ENCODE measurements at regions not wholly inside any gene's neighbourhood (a gene's known extent, or its start where the extent isn't known, plus 50 kb on each side); places are given as distances from the start of the nearest gene placed in this dataset.
A peak's percentile ranks its signal among the peaks of the same experiment; 100 is the strongest.

GRCh38 chr13:69306766-69307165 is 800.9 kb upstream of the ATXN8OS start:
- H3K4me2 ChIP-seq (ENCODE audit: low read length): no peak overlapping the region
- no peak overlapping the region for H3K9ac ChIP-seq (ENCODE audit: low read length)
- TF ChIP-seq EZH2phosphoT487 (IDR thresholded peaks at IDR 0.05; ENCODE audit: low read depth) (no peak), CTCF (IDR thresholded peaks at IDR 0.05; ENCODE audit: low read depth, low read length) (peak; percentile 15; the same call in 1 of the 2 replicates)
- no peaks in the 10 kb centered on the region for H4K20me1 ChIP-seq (ENCODE audit: insufficient read depth, low read length)
- H2AFZ ChIP-seq (ENCODE audit: low read depth, low read length): no peak overlapping the region
- no peaks in the 10 kb centered on the region for H3K27me3 ChIP-seq (ENCODE audit: low read depth, low read length)
- no peaks in the 10 kb centered on the region for H3K9me3 ChIP-seq (ENCODE audit: insufficient read depth, low read length)
- H3K4me3 ChIP-seq (ENCODE audit: low read length): no peak overlapping the region
- H3K36me3 ChIP-seq (replicated peaks; ENCODE audit: low read depth, low read length): no peaks in the 10 kb centered on the region
- no peaks in the 10 kb centered on the region for H3K79me2 ChIP-seq (ENCODE audit: low read length)
- H3K4me1 ChIP-seq (ENCODE audit: low read length): no peaks in the 10 kb centered on the region
- no peak overlapping the region for H3K27ac ChIP-seq (ENCODE audit: low read length)

- no peak for TF ChIP-seq EZH2phosphoT487 (IDR thresholded peaks at IDR 0.05; ENCODE audit: low read depth)
- no peak for TF ChIP-seq CTCF (IDR thresholded peaks at IDR 0.05; ENCODE audit: low read depth, low read length)
- no peaks in the 10 kb centered on the region for H4K20me1 ChIP-seq (ENCODE audit: insufficient read depth, low read length)
- H2AFZ ChIP-seq (ENCODE audit: low read depth, low read length): no peak overlapping the region
- no peaks in the 10 kb centered on the region for H3K9me3 ChIP-seq (ENCODE audit: insufficient read depth, low read length)
- H3K9ac ChIP-seq (ENCODE audit: low read length): no peak overlapping the region
- no peaks in the 10 kb centered on the region for H3K79me2 ChIP-seq (ENCODE audit: low read length)
- no peak overlapping the region for H3K4me3 ChIP-seq (ENCODE audit: low read length)
- no peaks in the 10 kb centered on the region for H3K36me3 ChIP-seq (replicated peaks; ENCODE audit: low read depth, low read length)
- H3K27ac ChIP-seq (ENCODE audit: low read length): no peak overlapping the region
- no peak overlapping the region for H3K4me2 ChIP-seq (ENCODE audit: low read length)
- no peaks in the 10 kb centered on the region for H3K27me3 ChIP-seq (ENCODE audit: low read depth, low read length)
- H3K4me1 ChIP-seq (ENCODE audit: low read length): no peaks in the 10 kb centered on the region
Measured at GRCh38 chr13:69300131-69300530, 807.5 kb upstream of the ATXN8OS start.

DNA sequence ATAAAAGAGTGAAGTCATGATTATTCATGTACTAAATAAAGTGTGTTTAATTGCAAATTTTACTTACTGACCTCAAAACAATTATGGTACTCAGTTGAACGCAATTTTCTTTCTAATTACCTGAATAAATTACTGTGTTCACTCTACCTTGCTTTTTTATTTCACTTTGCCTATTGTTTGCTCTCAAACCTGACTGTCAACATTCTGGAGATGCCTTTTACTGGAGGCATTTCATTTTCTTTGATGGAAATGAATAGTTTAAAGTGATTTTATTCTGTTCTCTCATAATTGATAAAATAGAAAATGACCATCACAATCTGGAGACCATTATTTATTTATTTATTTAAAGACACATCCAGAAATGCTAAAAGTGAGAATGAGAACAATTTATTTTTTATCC is 811.5 kb upstream of the ATXN8OS start:
- Histone ChIP-seq H3K9me3 (ENCODE audit: insufficient read depth, low read length) (no peaks in the 10 kb centered on the region), H3K4me1 (ENCODE audit: low read length) (peaks cover 11% of the 10 kb centered on the region), H2AFZ (ENCODE audit: low read depth, low read length) (no peak overlapping the region), H3K27me3 (ENCODE audit: low read depth, low read length) (no peaks in the 10 kb centered on the region), H3K4me3 (ENCODE audit: low read length) (no peak overlapping the region), H4K20me1 (ENCODE audit: insufficient read depth, low read length) (no peaks in the 10 kb centered on the region), H3K36me3 (replicated peaks; ENCODE audit: low read depth, low read length) (no peaks in the 10 kb centered on the region), H3K27ac (ENCODE audit: low read length) (no peak overlapping the region), H3K79me2 (ENCODE audit: low read length) (no peaks in the 10 kb centered on the region), H3K9ac (ENCODE audit: low read length) (no peak overlapping the region), H3K4me2 (ENCODE audit: low read length) (no peak overlapping the region)
- no peak for TF ChIP-seq CTCF (IDR thresholded peaks at IDR 0.05; ENCODE audit: low read depth, low read length)
- TF ChIP-seq EZH2phosphoT487 (IDR thresholded peaks at IDR 0.05; ENCODE audit: low read depth): no peak

GRCh38 chr13:69292789-69293425 is 814.7 kb upstream of the ATXN8OS start:
- Histone ChIP-seq H3K4me1 (ENCODE audit: low read length) (peaks cover 19% of the 10 kb centered on the region), H3K9ac (ENCODE audit: low read length) (no peak overlapping the region), H3K27ac (ENCODE audit: low read length) (no peak overlapping the region), H4K20me1 (ENCODE audit: insufficient read depth, low read length) (no peaks in the 10 kb centered on the region), H2AFZ (ENCODE audit: low read depth, low read length) (peak overlapping the region; percentile 64), H3K4me2 (ENCODE audit: low read length) (no peak overlapping the region), H3K36me3 (replicated peaks; ENCODE audit: low read depth, low read length) (no peaks in the 10 kb centered on the region), H3K9me3 (ENCODE audit: insufficient read depth, low read length) (no peaks in the 10 kb centered on the region), H3K27me3 (ENCODE audit: low read depth, low read length) (no peaks in the 10 kb centered on the region), H3K79me2 (ENCODE audit: low read length) (no peaks in the 10 kb centered on the region), H3K4me3 (ENCODE audit: low read length) (no peak overlapping the region)
- TF ChIP-seq CTCF (IDR thresholded peaks at IDR 0.05; ENCODE audit: low read depth, low read length) (no peak), EZH2phosphoT487 (IDR thresholded peaks at IDR 0.05; ENCODE audit: low read depth) (no peak)
